ENCODE measurements at regions not wholly inside any gene's neighbourhood (a gene's known extent, or its start where the extent isn't known, plus 50 kb on each side); places are given as distances from the start of the nearest gene placed in this dataset.

DNA sequence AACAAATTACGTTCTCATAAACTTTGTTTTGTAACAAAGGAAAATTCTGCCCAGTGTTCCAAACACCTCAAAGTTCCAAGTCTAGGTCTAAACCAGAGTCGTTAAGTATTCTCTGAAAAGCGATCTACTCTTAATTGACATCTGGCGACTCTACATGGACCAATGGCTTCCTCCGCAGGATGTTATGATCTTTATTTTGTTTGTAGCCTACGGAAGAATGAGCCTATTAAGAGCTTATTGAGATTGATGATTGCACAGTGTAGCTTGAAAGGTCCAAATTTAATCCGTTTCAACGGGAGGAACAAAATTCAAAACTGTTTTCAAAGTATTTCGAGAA, 61.1 kb downstream of the FAM217A start:
- Histone ChIP-seq H3K4me1 (peaks cover 23 to 48% (median 26%) of the 10 kb centered on the region in 4 donors), H3K4me3 (peak overlapping the region; percentile 47 to 93 (median 76)), H3K27me3 (no peaks in the 10 kb centered on the region), H3K9me3 (no peaks in the 10 kb centered on the region), H3K36me3 (no peaks in the 10 kb centered on the region), H3K27ac (peak overlapping the region; percentile 95 to 100 (median 99))
- intact Hi-C loops (cut with DNase I; ENCODE audit: low total_unique reads) (no loop called here), in situ Hi-C loops (cut with MboI; ENCODE audit: low pct_ligation_motif_present in 1 of 4, low pct_unique_long_range_greater_than_20kb in 1 of 4, low sequenced_read_pairs in 3 of 4) (no loop called here)
- DNase-seq: no peak
- TF ChIP-seq POLR2AphosphoS5 (IDR thresholded peaks at IDR 0.05) (no peak), EP300 (IDR thresholded peaks at IDR 0.05; ENCODE audit: low read depth) (no peak), POLR2A (IDR thresholded peaks at IDR 0.05) (no peak)
- TF ChIP-seq, protein P1, sequence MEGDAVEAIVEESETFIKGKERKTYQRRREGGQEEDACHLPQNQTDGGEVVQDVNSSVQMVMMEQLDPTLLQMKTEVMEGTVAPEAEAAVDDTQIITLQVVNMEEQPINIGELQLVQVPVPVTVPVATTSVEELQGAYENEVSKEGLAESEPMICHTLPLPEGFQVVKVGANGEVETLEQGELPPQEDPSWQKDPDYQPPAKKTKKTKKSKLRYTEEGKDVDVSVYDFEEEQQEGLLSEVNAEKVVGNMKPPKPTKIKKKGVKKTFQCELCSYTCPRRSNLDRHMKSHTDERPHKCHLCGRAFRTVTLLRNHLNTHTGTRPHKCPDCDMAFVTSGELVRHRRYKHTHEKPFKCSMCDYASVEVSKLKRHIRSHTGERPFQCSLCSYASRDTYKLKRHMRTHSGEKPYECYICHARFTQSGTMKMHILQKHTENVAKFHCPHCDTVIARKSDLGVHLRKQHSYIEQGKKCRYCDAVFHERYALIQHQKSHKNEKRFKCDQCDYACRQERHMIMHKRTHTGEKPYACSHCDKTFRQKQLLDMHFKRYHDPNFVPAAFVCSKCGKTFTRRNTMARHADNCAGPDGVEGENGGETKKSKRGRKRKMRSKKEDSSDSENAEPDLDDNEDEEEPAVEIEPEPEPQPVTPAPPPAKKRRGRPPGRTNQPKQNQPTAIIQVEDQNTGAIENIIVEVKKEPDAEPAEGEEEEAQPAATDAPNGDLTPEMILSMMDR (IDR thresholded peaks at IDR 0.05): no peak
- 0% methylated on average over 6 to 9 of the region's 9 CpGs for WGBS, 2 donors (ENCODE audit: low coverage in 1 of 2)

DNA sequence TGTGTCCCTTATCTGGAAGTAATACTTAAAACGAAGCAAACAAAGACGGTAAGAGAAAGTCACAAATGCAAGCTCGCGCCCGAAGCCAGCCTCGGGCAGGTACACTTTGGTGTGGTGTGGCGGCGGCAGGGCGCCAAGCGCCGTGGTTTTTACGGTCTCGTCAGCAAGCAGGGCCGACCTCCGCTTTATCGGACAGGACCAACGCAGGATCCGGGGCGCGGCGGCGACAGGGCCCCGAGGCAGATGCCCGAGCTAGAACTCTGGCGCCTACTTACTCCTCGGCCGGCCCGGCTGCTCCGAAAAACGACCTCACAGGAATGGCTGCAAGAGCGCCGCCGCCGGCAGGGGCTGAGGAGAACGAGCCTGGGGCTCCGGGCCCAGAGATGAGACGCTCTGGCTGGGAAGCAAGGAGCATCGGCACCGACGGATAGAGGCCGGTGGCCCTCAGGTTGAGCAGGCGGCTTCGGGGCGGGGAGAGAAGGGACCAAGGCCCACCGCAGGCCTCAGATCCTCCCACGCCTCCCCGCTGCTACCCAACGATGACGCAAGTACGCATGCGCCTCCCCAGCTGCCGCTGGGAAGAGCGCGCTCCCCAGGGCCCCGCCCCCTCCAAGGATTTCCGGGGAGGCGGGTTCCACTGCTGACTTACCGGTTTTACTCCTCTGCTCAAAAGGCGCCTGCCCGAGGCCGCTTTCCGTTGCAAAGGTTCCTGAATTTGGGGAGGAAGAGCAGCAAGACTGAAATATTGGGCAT, 60.6 kb downstream of the FAM217A start:
- H3K27ac ChIP-seq: peak overlapping the region; percentile 95 to 100 (median 99)
- DNase-seq: peak; percentile 96
- WGBS, 2 donors (ENCODE audit: low coverage in 1 of 2): 1% methylated on average over 52 of the region's 62 CpGs; no CpG with 5 or more reads in 1 of the 2 donors
- no peaks in the 10 kb centered on the region for H3K27me3 ChIP-seq
- intact Hi-C loops (cut with DNase I; ENCODE audit: low total_unique reads) (no loop called here), in situ Hi-C loops (cut with MboI; ENCODE audit: low pct_ligation_motif_present in 1 of 4, low pct_unique_long_range_greater_than_20kb in 1 of 4, low sequenced_read_pairs in 3 of 4) (no loop called here)
- peak overlapping the region; percentile 47 to 93 (median 76) for H3K4me3 ChIP-seq
- peaks cover 28 to 53% (median 31%) of the 10 kb centered on the region in 4 donors for H3K4me1 ChIP-seq
- TF ChIP-seq EP300 (IDR thresholded peaks at IDR 0.05; ENCODE audit: low read depth) (no peak), POLR2A (IDR thresholded peaks at IDR 0.05) (peak; percentile 91), POLR2AphosphoS5 (IDR thresholded peaks at IDR 0.05) (peak; percentile 93 to 95 (median 95))
- TF ChIP-seq, protein P1 (IDR thresholded peaks at IDR 0.05): peak; percentile 29 to 72 (median 37)
- H3K9me3 ChIP-seq: no peaks in the 10 kb centered on the region
- H3K36me3 ChIP-seq: no peaks in the 10 kb centered on the region

Small RNAs in the stretch of these regions (small RNA-seq; reads per million reads assigned to genes)
- 0 reads per million in 4 donors for gene AL590004.1

All from transverse colon (tissue), 4 donors.